GM13976 (cell line): ENCODE measurements at regions not wholly inside any gene's neighbourhood (a gene's known extent, or its start where the extent isn't known, plus 50 kb on each side); places are given as distances from the start of the nearest gene placed in this dataset.

ENCODE experiments used
- DNase-seq: peaks from one replicate; pipeline ENCODE4 v3.0.0; 2012; ENCODE audit warnings: low spot score
- CTCF ChIP-seq: IDR thresholded peaks from 2 replicates; pipeline ENCODE4 v1.5.1; 2012; ENCODE audit warnings: borderline replicate concordance, mild to moderate bottlenecking; ENCODE audit not compliant: insufficient read depth; ENCODE audit errors: extremely low read depth, missing control alignments, control extremely low read depth
- in situ Hi-C: fragments of 300-500 bp; cut with MboI; formaldehyde crosslinking; loops from one replicate; pipeline ENCODE4 v1.12.0; 2022; ENCODE audit warnings: low sequenced_read_pairs, mixed read lengths, inconsistent platforms; ENCODE audit not compliant: unreplicated experiment

- no peak for DNase-seq
- in situ Hi-C loops, result no loop called here
- no peak for TF ChIP-seq CTCF
These were observed 313.3 kb upstream of the ATP2B1 start for GRCh38 chr12:90021795-90022440.

- DNase-seq, result no peak
- no peak for TF ChIP-seq CTCF
- in situ Hi-C loops, result no loop called here
These were observed 312.2 kb upstream of the ATP2B1 start for GRCh38 chr12:90020881-90021280.

- no peak for TF ChIP-seq CTCF
- DNase-seq, result no peak
- in situ Hi-C loops, result no loop called here
These were observed 311.8 kb upstream of the ATP2B1 start for GRCh38 chr12:90020436-90020835.

GRCh38 chr12:90020014-90020413 lies 311.4 kb upstream of the ATP2B1 start:
- no peak for TF ChIP-seq CTCF
- in situ Hi-C loops, result no loop called here
- no peak for DNase-seq

GRCh38 chr12:90017316-90017715 lies 308.7 kb upstream of the ATP2B1 start:
- no peak for TF ChIP-seq CTCF
- no peak for DNase-seq
- in situ Hi-C loops, result no loop called here

- no peak for TF ChIP-seq CTCF
- DNase-seq, result no peak
- in situ Hi-C loops, result no loop called here
These were observed 306.6 kb upstream of the ATP2B1 start for GRCh38 chr12:90015228-90015627.
